Mesenchymal stem cell (in vitro differentiated cells and primary cell): ENCODE measurements at regions not wholly inside any gene's neighbourhood (a gene's known extent, or its start where the extent isn't known, plus 50 kb on each side); places are given as distances from the start of the nearest gene placed in this dataset.

ENCODE experiments used
- DNase-seq: peaks from one replicate; pipeline ENCODE4 v3.0.0-alpha.2; 2013
- H2AFZ ChIP-seq: one replicate; pipeline ENCODE4 v1.6.1; 2013; ENCODE audit warnings: low read depth, mild to moderate bottlenecking, control low read depth, inconsistent platforms, low read length, moderate library complexity
- H2AK5ac ChIP-seq: 2 replicates; pipeline ENCODE4 v1.6.1; 2013; ENCODE audit warnings: low read length, moderate library complexity, mild to moderate bottlenecking, inconsistent platforms; ENCODE audit not compliant: severe bottlenecking
- H2BK120ac ChIP-seq: one replicate; pipeline ENCODE4 v1.6.1; 2013; ENCODE audit warnings: low read depth, mild to moderate bottlenecking, inconsistent platforms, low read length, moderate library complexity
- H2BK12ac ChIP-seq, 2 experiments: one replicate each; pipeline ENCODE4 v1.6.1; 2013; ENCODE audit warnings: inconsistent platforms in 2 of 2, low read length in 2 of 2, mild to moderate bottlenecking in 2 of 2, moderate library complexity in 2 of 2, control low read depth in 1 of 2
- H2BK15ac ChIP-seq: one replicate; pipeline ENCODE4 v1.6.1; 2013; ENCODE audit warnings: mild to moderate bottlenecking, low read depth, inconsistent platforms; ENCODE audit not compliant: poor library complexity, severe bottlenecking
- H2BK5ac ChIP-seq: 2 replicates; pipeline ENCODE4 v1.6.1; 2013; ENCODE audit warnings: low read depth, mild to moderate bottlenecking, low read length, control low read depth, inconsistent platforms; ENCODE audit not compliant: poor library complexity, severe bottlenecking
- H3K14ac ChIP-seq, 2 experiments: one replicate each; pipeline ENCODE4 v1.6.1; 2013; ENCODE audit warnings: inconsistent platforms in 2 of 2, low read length in 2 of 2, control low read depth in 1 of 2, mild to moderate bottlenecking in 1 of 2, moderate library complexity in 1 of 2
- H3K18ac ChIP-seq, 2 experiments: one replicate each; pipeline ENCODE4 v1.6.1; 2013; ENCODE audit warnings: inconsistent platforms in 2 of 2, low read length in 2 of 2, control low read depth in 1 of 2, low read depth in 1 of 2, mild to moderate bottlenecking in 1 of 2
- H3K23ac ChIP-seq, 2 experiments: one replicate each; pipeline ENCODE4 v1.6.1; 2013; ENCODE audit warnings: inconsistent platforms in 2 of 2, low read length in 2 of 2, mild to moderate bottlenecking in 2 of 2, moderate library complexity in 2 of 2, control low read depth in 1 of 2
- H3K27ac ChIP-seq: 2 replicates; pipeline ENCODE4 v1.5.1; 2013; ENCODE audit warnings: mild to moderate bottlenecking, moderate library complexity, low read length, control low read depth, inconsistent platforms; ENCODE audit not compliant: poor library complexity, severe bottlenecking
- H3K27me3 ChIP-seq, 2 experiments: 2 replicates each; pipeline versions ENCODE4 v1.6.1 to v1.7.0; 2013; ENCODE audit warnings: low read length in 2 of 2, mild to moderate bottlenecking in 2 of 2, moderate library complexity in 2 of 2, control low read depth in 1 of 2, inconsistent platforms in 1 of 2; ENCODE audit not compliant: control insufficient read depth in 1 of 2, insufficient read depth in 1 of 2
- H3K36me3 ChIP-seq, 2 experiments: 2 replicates each; pipeline versions ENCODE4 v1.6.1 to v1.7.0; 2013; ENCODE audit warnings: low read length in 2 of 2, control low read depth in 1 of 2, inconsistent platforms in 1 of 2, low read depth in 1 of 2, mild to moderate bottlenecking in 1 of 2; ENCODE audit not compliant: insufficient read depth in 2 of 2, control insufficient read depth in 1 of 2
- H3K4ac ChIP-seq, 2 experiments: one replicate each; pipeline ENCODE4 v1.6.1; 2013; ENCODE audit warnings: inconsistent platforms in 2 of 2, low read length in 2 of 2, mild to moderate bottlenecking in 2 of 2, moderate library complexity in 2 of 2, control low read depth in 1 of 2, low read depth in 1 of 2
- H3K4me1 ChIP-seq: 2 replicates; pipeline ENCODE4 v1.6.1; 2013; ENCODE audit warnings: low read depth, low read length, control low read depth; ENCODE audit not compliant: control insufficient read depth, insufficient read depth
- H3K4me2 ChIP-seq: 2 replicates; pipeline ENCODE4 v1.6.1; 2013; ENCODE audit warnings: low read length, mild to moderate bottlenecking, inconsistent platforms; ENCODE audit not compliant: poor library complexity, severe bottlenecking
- H3K4me3 ChIP-seq, 2 experiments: 2 replicates each; pipeline versions ENCODE4 v1.5.1 to v1.7.0; 2013; ENCODE audit warnings: low read length in 2 of 2, mild to moderate bottlenecking in 2 of 2, control low read depth in 1 of 2, low read depth in 1 of 2; ENCODE audit not compliant: insufficient read depth in 1 of 2
- H3K79me1 ChIP-seq: replicated peaks from 2 replicates; pipeline ENCODE4 v1.6.1; 2013; ENCODE audit warnings: mild to moderate bottlenecking, control low read depth, low read length, inconsistent platforms; ENCODE audit not compliant: poor library complexity, severe bottlenecking
- H3K9ac ChIP-seq: 2 replicates; pipeline ENCODE4 v1.7.0; 2013; ENCODE audit warnings: mild to moderate bottlenecking, low read length, moderate library complexity
- H3K9me3 ChIP-seq: 2 replicates; pipeline ENCODE4 v1.7.0; 2013; ENCODE audit warnings: mild to moderate bottlenecking, low read length; ENCODE audit not compliant: control insufficient read depth
- H4K8ac ChIP-seq: one replicate; pipeline ENCODE4 v1.6.1; 2013; ENCODE audit warnings: inconsistent platforms, mild to moderate bottlenecking, low read length, moderate library complexity
- H4K91ac ChIP-seq: one replicate; pipeline ENCODE4 v1.6.1; 2013; ENCODE audit warnings: mild to moderate bottlenecking, low read length, inconsistent platforms
- WGBS: methylation state at CpG from one replicate; pipeline ENCODE4 v1.1.7; 2013; ENCODE audit warnings: mixed read lengths; 5-methylcytosine and 5-hydroxymethylcytosine counted together

- Histone ChIP-seq H3K4ac (no peak overlapping the region), H4K8ac (no peak overlapping the region), H3K79me1 (no peaks in the 10 kb centered on the region), H3K4me3 (no peak overlapping the region), H3K27me3 (no peaks in the 10 kb centered on the region), H2BK120ac (no peak overlapping the region), H2BK12ac (no peak overlapping the region), H3K23ac (no peak overlapping the region), H3K36me3 (no peaks in the 10 kb centered on the region), H2AK5ac (no peak overlapping the region), H4K91ac (no peak overlapping the region), H3K9ac (no peak overlapping the region), H3K27ac (no peak overlapping the region), H3K4me1 (no peaks in the 10 kb centered on the region), H2BK15ac (no peak overlapping the region), H3K18ac (no peak overlapping the region), H2AFZ (no peak overlapping the region), H3K4me2 (no peak overlapping the region), H3K14ac (no peak overlapping the region), H2BK5ac (no peak overlapping the region), H3K9me3 (peaks cover 31% of the 10 kb centered on the region)
- WGBS = 60% methylated on average over 3 of the region's 3 CpGs
- DNase-seq = no peak
These were observed 111.0 kb upstream of the RAI14 start for GRCh38 chr5:34545164-34545563.

DNA sequence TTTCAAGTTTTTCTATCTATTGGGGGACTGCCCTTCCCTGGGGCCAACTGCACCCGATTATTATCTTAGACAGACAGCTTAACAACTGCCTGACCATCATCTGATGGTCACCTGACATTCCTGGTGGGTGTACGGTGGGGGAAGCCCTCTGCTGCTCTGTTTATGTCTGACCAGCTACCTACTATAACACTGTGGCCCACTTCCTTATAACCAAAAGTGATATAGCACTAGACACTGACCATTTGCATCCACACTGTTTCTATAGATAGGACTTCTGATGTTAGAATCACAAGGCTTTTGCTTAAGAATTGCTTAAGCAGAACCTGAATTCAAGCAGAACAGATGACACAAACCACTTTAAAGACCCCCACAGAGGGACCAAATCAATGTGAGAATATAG lies 110.5 kb upstream of the RAI14 start:
- no peak overlapping the region for H3K14ac ChIP-seq
- H4K91ac ChIP-seq = no peak overlapping the region
- no peak overlapping the region for H3K23ac ChIP-seq
- H2BK15ac ChIP-seq = no peak overlapping the region
- no peaks in the 10 kb centered on the region for H3K27me3 ChIP-seq
- no peak overlapping the region for H3K18ac ChIP-seq
- no peak overlapping the region for H3K4me3 ChIP-seq
- H3K9me3 ChIP-seq = peaks cover 31% of the 10 kb centered on the region
- no peak overlapping the region for H3K27ac ChIP-seq
- WGBS = 76% methylated on average over 2 of the region's 2 CpGs
- H2AFZ ChIP-seq = no peak overlapping the region
- H3K79me1 ChIP-seq = no peaks in the 10 kb centered on the region
- no peak overlapping the region for H2BK120ac ChIP-seq
- no peak overlapping the region for H4K8ac ChIP-seq
- H3K9ac ChIP-seq = no peak overlapping the region
- no peak overlapping the region for H3K4me2 ChIP-seq
- H3K4ac ChIP-seq = no peak overlapping the region
- no peak overlapping the region for H2AK5ac ChIP-seq
- no peak for DNase-seq
- H3K36me3 ChIP-seq = no peaks in the 10 kb centered on the region
- no peaks in the 10 kb centered on the region for H3K4me1 ChIP-seq
- H2BK12ac ChIP-seq = no peak overlapping the region
- H2BK5ac ChIP-seq = no peak overlapping the region

- Histone ChIP-seq H3K9me3 (peaks cover 31% of the 10 kb centered on the region), H3K9ac (no peak overlapping the region), H3K27ac (no peak overlapping the region), H3K23ac (no peak overlapping the region), H3K36me3 (no peaks in the 10 kb centered on the region), H2AK5ac (no peak overlapping the region), H3K4me1 (no peaks in the 10 kb centered on the region), H3K4ac (no peak overlapping the region), H4K91ac (no peak overlapping the region), H3K79me1 (no peaks in the 10 kb centered on the region), H2BK15ac (no peak overlapping the region), H2BK120ac (no peak overlapping the region), H3K4me2 (no peak overlapping the region), H3K27me3 (no peaks in the 10 kb centered on the region), H4K8ac (no peak overlapping the region), H2BK5ac (no peak overlapping the region), H2BK12ac (no peak overlapping the region), H2AFZ (no peak overlapping the region), H3K4me3 (no peak overlapping the region), H3K18ac (no peak overlapping the region), H3K14ac (no peak overlapping the region)
- DNase-seq = no peak
- WGBS = 98% methylated on average over 2 of the region's 2 CpGs
These were observed 108.6 kb upstream of the RAI14 start for GRCh38 chr5:34547300-34548085.

GRCh38 chr5:34548086-34548403 lies 108.1 kb upstream of the RAI14 start:
- 94% methylated on average over 1 of the region's 1 CpG for WGBS
- no peak for DNase-seq
- no peak overlapping the region for H3K9ac ChIP-seq
- no peak overlapping the region for H4K91ac ChIP-seq
- no peak overlapping the region for H3K27ac ChIP-seq
- no peaks in the 10 kb centered on the region for H3K27me3 ChIP-seq
- no peaks in the 10 kb centered on the region for H3K4me1 ChIP-seq
- no peak overlapping the region for H2BK15ac ChIP-seq
- H3K4me3 ChIP-seq = no peak overlapping the region
- H3K14ac ChIP-seq = no peak overlapping the region
- no peak overlapping the region for H3K4me2 ChIP-seq
- H2BK12ac ChIP-seq = no peak overlapping the region
- no peak overlapping the region for H2BK5ac ChIP-seq
- H3K9me3 ChIP-seq = peaks cover 31% of the 10 kb centered on the region
- no peak overlapping the region for H3K23ac ChIP-seq
- H3K4ac ChIP-seq = no peak overlapping the region
- H3K79me1 ChIP-seq = no peaks in the 10 kb centered on the region
- H2AFZ ChIP-seq = no peak overlapping the region
- no peak overlapping the region for H2BK120ac ChIP-seq
- no peaks in the 10 kb centered on the region for H3K36me3 ChIP-seq
- no peak overlapping the region for H4K8ac ChIP-seq
- no peak overlapping the region for H3K18ac ChIP-seq
- H2AK5ac ChIP-seq = no peak overlapping the region
